ENCODE measurements at regions not wholly inside any gene's neighbourhood (a gene's known extent, or its start where the extent isn't known, plus 50 kb on each side); places are given as distances from the start of the nearest gene placed in this dataset.

DNA sequence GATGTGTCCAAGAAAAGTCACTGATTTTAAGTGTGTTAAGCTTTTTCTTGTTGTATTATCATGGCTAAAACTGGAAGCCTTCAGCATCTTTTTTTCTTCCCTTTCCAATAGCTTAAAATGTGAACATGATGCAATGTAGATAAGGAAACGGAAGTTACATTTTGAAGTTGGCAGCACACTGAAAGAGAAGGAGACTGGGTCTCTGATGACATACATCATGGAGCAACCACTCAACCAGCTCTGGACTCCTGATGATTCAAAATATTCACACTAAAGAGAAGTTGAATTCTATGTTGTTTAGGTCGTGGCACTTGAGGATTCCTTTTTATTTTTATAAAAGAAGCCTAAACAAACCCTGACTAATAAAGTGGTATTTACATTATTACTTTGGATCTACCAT is 488.3 kb upstream of the ALCAM start (continued):
- TF ChIP-seq, protein P1, sequence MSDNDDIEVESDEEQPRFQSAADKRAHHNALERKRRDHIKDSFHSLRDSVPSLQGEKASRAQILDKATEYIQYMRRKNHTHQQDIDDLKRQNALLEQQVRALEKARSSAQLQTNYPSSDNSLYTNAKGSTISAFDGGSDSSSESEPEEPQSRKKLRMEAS (IDR thresholded peaks at IDR 0.05; ENCODE audit: low read depth, low read length): no peak
- TF ChIP-seq HCFC1 (IDR thresholded peaks at IDR 0.05; ENCODE audit: low read length): no peak
- TF ChIP-seq, protein P2, sequence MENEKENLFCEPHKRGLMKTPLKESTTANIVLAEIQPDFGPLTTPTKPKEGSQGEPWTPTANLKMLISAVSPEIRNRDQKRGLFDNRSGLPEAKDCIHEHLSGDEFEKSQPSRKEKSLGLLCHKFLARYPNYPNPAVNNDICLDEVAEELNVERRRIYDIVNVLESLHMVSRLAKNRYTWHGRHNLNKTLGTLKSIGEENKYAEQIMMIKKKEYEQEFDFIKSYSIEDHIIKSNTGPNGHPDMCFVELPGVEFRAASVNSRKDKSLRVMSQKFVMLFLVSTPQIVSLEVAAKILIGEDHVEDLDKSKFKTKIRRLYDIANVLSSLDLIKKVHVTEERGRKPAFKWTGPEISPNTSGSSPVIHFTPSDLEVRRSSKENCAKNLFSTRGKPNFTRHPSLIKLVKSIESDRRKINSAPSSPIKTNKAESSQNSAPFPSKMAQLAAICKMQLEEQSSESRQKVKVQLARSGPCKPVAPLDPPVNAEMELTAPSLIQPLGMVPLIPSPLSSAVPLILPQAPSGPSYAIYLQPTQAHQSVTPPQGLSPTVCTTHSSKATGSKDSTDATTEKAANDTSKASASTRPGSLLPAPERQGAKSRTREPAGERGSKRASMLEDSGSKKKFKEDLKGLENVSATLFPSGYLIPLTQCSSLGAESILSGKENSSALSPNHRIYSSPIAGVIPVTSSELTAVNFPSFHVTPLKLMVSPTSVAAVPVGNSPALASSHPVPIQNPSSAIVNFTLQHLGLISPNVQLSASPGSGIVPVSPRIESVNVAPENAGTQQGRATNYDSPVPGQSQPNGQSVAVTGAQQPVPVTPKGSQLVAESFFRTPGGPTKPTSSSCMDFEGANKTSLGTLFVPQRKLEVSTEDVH (IDR thresholded peaks at IDR 0.05; ENCODE audit: low read depth, partially characterized antibody): no peak
- no peak for TF ChIP-seq TCF12 (IDR thresholded peaks at IDR 0.05; ENCODE audit: low read depth, low read length)
- no peak for TF ChIP-seq JUNB (IDR thresholded peaks at IDR 0.05)
- TF ChIP-seq WRNIP1 (IDR thresholded peaks at IDR 0.05; ENCODE audit: borderline replicate concordance, low read depth, low read length): no peak
- TF ChIP-seq EGR1 (IDR thresholded peaks at IDR 0.05; ENCODE audit: borderline replicate concordance in 1 of 2, low read depth in 2 of 2, low read length in 2 of 2): no peak
- TF ChIP-seq NFYA (IDR thresholded peaks at IDR 0.05; ENCODE audit: borderline replicate concordance, low read depth, low read length): no peak
- TF ChIP-seq CEBPB (IDR thresholded peaks at IDR 0.05; ENCODE audit: borderline replicate concordance in 1 of 2, low read depth in 2 of 2, low read length in 2 of 2): no peak

GRCh38 chr3:104879919-104880318 is 486.8 kb upstream of the ALCAM start:
- Histone ChIP-seq H3K4me3 (no peak overlapping the region), H4K20me1 (ENCODE audit: control insufficient read depth, insufficient read depth) (no peaks in the 10 kb centered on the region), H3K36me3 (ENCODE audit: control insufficient read depth in 2 of 2, insufficient read depth in 2 of 2, low read length in 1 of 2) (no peaks in the 10 kb centered on the region), H3K9ac (ENCODE audit: control insufficient read depth, insufficient read depth, low read length) (no peak overlapping the region), H3K27me3 (replicated peaks in 1 of 2; ENCODE audit: control insufficient read depth in 2 of 2, insufficient read depth in 2 of 2, low read length in 1 of 2) (no peaks in the 10 kb centered on the region), H3K27ac (ENCODE audit: control insufficient read depth, insufficient read depth) (no peak overlapping the region), H3K9me3 (replicated peaks; ENCODE audit: control insufficient read depth, insufficient read depth, low read length) (no peaks in the 10 kb centered on the region; the same call in 2 of the 3 replicates), H3K4me2 (ENCODE audit: control insufficient read depth, insufficient read depth) (no peak overlapping the region), H2AFZ (ENCODE audit: control insufficient read depth, low read depth, low read length) (no peak overlapping the region), H3K4me1 (ENCODE audit: control insufficient read depth, insufficient read depth, low read length) (no peaks in the 10 kb centered on the region), H3K79me2 (ENCODE audit: control insufficient read depth, insufficient read depth, low read length) (no peaks in the 10 kb centered on the region)
- no peak for TF ChIP-seq BACH1 (IDR thresholded peaks at IDR 0.05; ENCODE audit: borderline replicate concordance)
- TF ChIP-seq TCF3 (IDR thresholded peaks at IDR 0.05; ENCODE audit: borderline replicate concordance, insufficient read depth, low read depth, low read length): no peak
- TF ChIP-seq ZSCAN29 (IDR thresholded peaks at IDR 0.05): no peak
- TF ChIP-seq ZNF217 (IDR thresholded peaks at IDR 0.05): no peak
- TF ChIP-seq CHD1 (IDR thresholded peaks at IDR 0.05; ENCODE audit: low read depth, low read length): no peak
- no peak for TF ChIP-seq NR2C1 (IDR thresholded peaks at IDR 0.05)
- FAIRE-seq (no peak), ATAC-seq (no peak), DNase-seq (ENCODE audit: low read depth, low spot score) (no peak)
- ChIA-PET POLR2A (no interaction called here), RAD21 (ENCODE audit: unreplicated experiment) (no interaction called here), SMC1A (ENCODE audit: uncharacterized antibody, unreplicated experiment) (no interaction called here), CTCF (interaction anchor here (0.6 kb wide), 1 partner anchor 191 kb away, joined by 3 read pairs; no protein-coding TSS in a partner anchor)
- WGBS (ENCODE audit: insufficient coverage, insufficient replicate concordance, low lambda C conversion rate, missing lambda C conversion rate): 0% methylated on average over 2 of the region's 2 CpGs
- no TSS peak for BruUV-seq (replicated peaks)
- intact Hi-C loops (cut with micrococcal nuclease; ENCODE audit: unreplicated experiment) (no loop called here), in situ Hi-C loops (cut with MboI) (no loop called here)
